Astrocyte (in vitro differentiated cells and primary cell): ENCODE measurements at regions not wholly inside any gene's neighbourhood (a gene's known extent, or its start where the extent isn't known, plus 50 kb on each side); places are given as distances from the start of the nearest gene placed in this dataset.

Experiments used
- EZH2 ChIP-seq: IDR thresholded peaks from 2 replicates; pipeline ENCODE4 v1.6.1; 2012; ENCODE audit warnings: mild to moderate bottlenecking, low read length, inconsistent platforms; ENCODE audit not compliant: insufficient read depth
- TF ChIP-seq, protein P1 (sequence below): IDR thresholded peaks from 2 replicates; pipeline ENCODE4 v1.5.1; 2011; ENCODE audit warnings: low read depth, mild to moderate bottlenecking, inconsistent platforms, low read length, moderate library complexity; ENCODE audit not compliant: insufficient read depth

DNA sequence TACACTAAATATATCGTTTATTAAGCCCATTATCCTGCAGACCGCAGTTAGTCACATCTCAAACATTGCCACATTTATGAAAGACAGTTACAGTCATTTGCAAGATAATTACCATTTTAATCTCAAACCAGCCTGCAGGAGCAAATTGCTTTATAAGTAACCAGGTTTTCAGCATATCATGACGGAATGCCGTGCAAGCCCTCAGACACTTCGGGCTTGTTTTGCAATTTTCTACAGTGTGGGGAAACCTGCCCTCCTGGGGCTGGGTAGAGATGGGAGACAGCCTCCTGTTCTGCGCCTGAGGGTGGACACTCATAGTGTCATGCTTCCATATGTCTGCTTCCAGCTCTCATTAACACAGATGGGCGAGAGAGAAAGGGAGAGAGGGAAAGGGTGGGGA lies 563.9 kb downstream of the NPHP4 start:
- TF ChIP-seq, protein P1, sequence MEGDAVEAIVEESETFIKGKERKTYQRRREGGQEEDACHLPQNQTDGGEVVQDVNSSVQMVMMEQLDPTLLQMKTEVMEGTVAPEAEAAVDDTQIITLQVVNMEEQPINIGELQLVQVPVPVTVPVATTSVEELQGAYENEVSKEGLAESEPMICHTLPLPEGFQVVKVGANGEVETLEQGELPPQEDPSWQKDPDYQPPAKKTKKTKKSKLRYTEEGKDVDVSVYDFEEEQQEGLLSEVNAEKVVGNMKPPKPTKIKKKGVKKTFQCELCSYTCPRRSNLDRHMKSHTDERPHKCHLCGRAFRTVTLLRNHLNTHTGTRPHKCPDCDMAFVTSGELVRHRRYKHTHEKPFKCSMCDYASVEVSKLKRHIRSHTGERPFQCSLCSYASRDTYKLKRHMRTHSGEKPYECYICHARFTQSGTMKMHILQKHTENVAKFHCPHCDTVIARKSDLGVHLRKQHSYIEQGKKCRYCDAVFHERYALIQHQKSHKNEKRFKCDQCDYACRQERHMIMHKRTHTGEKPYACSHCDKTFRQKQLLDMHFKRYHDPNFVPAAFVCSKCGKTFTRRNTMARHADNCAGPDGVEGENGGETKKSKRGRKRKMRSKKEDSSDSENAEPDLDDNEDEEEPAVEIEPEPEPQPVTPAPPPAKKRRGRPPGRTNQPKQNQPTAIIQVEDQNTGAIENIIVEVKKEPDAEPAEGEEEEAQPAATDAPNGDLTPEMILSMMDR: no peak
- no peak for TF ChIP-seq EZH2
